Middle frontal gyrus (tissue), 1 donor: ENCODE measurements at regions not wholly inside any gene's neighbourhood (a gene's known extent, or its start where the extent isn't known, plus 50 kb on each side); places are given as distances from the start of the nearest gene placed in this dataset.
"Not testable (repeated sequence)": the region's sequence is repeated elsewhere in the genome, so short reads cannot be mapped to it uniquely, and the experiment has no call there.

Source experiments
- DNase-seq: peaks from one replicate; pipeline ENCODE4 v3.0.0-alpha.2; 2015; ENCODE audit warnings: low spot score; ENCODE audit errors: extremely low spot score

- DNase-seq: no peak
These were observed 694.5 kb upstream of the BCHE start for GRCh38 chr3:166531730-166532129.

DNA sequence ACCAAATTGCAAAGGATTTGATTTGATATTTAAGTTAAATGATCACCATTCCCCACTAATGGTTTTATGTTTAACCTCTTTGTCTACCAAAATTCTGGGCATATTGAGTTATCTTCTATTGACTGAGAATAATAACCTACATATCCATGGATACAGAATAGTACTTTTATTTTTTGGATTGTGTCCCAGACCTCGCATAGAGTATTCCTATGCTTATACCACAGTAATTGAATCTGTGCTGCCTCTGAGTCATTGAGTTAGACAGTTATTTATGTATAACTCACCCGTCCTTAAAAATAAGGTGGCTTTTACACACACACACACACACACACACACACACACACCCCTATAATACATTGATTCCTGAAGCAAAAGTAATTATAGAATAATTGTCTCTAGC, 690.1 kb upstream of the BCHE start:
- no peak for DNase-seq

DNA sequence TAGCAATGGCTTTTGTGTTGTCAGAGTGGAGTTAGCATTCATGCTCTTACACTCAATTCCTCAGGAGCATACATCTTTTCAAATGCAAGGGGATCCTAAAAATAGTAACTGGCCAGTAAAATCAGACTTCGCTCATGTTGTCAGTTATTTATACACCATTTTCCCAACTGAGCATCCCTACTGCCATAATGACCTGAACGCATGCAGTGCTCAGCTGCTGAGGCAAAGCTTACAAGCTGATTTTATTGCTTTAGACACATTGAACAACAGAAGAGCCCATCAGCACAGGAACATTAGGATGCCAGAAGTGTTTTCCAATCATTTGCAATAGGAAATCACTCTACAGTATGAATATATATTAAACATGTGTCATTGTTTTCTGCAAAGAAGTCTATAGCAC, 689.7 kb upstream of the BCHE start:
- no peak for DNase-seq

- DNase-seq: no peak
These were observed 684.8 kb upstream of the BCHE start for GRCh38 chr3:166522017-166522416.

GRCh38 chr3:166519443-166519842, 682.2 kb upstream of the BCHE start:
- DNase-seq: no peak

- DNase-seq: no peak
These were observed 680.8 kb upstream of the BCHE start for GRCh38 chr3:166518040-166518439.

- DNase-seq: no peak
These were observed 673.2 kb upstream of the BCHE start for GRCh38 chr3:166510382-166510781.

GRCh38 chr3:166500420-166500819, 663.2 kb upstream of the BCHE start:
- DNase-seq: not testable (repeated sequence)

DNA sequence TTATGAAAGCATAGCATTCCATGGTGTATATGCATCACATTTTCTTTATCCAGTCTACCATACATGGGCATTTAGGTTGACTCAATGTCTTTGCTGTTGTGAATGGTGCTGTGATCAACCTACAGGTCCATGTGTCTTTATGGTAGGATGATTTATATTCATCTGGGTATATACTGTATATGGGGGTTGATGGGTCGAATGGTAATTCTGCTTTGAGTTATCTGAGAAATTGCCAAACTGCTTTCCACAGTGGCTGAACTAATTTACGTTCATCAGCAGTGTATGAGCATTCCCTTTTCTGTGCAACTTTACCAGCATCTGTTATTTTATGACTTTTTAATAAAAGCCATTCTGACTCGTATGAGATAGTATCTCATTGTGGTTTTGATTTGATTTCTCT, 662.4 kb upstream of the BCHE start:
- DNase-seq: no peak

DNA sequence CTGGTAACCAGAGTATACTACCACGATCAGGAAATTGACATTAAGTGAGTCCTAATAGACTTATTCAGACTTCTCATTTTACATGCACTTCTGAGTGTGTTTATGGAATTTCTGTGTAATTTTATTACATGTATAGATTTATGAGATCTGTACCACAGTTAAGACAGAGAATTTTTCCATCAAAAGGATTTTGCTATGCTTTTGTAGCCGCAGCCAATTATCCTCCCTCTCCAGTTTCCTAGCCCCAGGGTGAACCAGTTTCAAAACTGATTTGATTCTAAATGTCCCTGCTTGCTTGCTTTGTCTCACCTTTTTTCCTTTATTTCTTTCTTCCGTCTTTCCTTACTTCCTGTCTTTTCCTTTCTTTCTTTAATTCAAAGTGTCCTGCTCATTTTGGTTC, 661.2 kb upstream of the BCHE start:
- DNase-seq: no peak

DNA sequence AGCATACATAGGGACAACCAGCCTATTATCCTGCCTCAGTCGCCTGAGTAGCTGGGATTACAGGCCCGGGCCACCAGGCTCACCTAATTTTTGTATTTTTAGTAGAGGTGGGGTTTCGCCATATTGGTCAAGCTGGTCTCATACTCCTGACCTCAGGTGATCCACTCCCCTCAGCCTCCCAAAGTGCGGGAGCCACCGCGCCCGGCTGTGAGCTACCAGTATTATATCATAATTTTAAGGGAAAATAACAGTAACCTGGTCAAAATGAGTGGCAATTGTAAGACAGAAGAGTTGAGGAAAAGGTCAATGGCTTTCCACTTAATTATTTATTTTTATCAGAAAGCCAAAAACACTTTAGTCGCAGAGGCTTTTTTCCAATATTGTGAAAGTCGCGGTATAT, 652.6 kb upstream of the BCHE start:
- no peak for DNase-seq

GRCh38 chr3:166488977-166489672, 651.9 kb upstream of the BCHE start:
- DNase-seq: no peak

DNA sequence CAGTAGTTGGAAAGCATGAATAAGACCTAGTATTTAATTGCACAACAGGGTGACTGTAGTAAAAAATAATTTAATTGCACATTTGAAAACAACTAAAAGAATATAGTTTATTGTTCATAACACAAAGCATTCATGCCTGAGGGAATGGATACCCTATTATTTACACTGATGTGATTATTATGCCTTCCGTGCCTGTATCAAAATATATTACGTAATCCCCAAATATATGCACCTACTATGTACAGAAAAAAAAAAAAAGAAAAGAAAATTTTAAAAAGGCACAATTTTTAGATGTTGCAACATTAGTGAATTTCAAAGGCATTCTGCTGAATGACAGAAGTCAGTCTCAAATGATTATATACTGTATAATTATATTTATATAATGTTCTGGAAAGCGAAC, 647.2 kb upstream of the BCHE start:
- DNase-seq: no peak

DNA sequence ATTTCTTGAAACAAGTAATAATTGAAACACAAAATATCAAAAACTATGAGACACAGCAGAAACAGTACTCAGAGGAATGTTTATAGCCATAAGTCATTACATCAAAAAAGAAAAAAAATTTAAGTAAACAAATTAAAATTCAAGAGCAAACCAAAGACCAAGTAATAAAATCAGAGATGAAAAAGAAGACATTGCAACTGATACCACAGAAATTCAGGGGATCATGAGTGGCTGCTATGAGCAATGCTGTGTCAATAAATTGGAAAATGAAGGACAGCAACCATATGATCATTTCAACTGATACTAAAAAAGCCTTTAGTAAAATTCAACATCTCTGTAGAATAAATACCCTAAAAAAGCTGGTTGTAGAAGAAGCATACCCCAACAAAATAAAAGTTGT, 644.1 kb upstream of the BCHE start:
- no peak for DNase-seq

DNA sequence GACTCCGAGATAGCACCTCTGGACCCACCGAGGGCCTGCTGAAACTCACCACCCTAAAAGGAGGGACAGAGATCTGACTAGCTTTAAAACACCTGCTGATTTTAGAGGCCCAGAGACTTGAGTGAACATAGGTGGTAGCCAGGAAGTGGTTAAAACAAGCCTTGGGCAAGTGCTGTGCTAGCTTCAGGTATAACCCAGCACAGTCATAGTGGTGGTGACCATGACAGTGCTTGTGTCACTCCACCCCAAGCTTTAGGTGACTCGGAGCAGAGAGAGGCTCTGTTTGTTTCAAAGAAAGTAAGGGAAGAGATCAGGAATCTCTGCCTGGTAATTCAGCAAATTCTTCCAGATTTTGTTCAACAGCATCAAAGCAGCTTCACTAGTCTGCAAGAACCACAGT, 641.1 kb upstream of the BCHE start:
- no peak for DNase-seq

DNA sequence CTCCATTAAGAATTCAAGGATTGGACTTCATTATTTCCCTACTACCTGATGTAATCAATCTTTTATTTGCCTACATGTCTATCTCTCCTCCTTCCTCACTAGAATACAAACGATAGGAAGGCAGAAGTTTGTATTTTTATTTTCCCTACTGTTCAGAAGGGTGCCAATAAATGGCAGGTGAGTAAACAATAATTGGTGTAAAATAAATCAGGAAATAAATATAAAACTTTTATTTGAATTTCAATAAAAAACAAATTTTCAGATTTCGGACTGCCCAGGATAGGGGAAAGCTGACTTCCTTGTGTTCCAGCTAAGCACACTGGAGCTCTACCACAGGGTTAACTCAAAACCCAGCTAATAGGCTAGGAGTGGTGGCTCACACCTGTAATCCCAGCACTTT, 636.3 kb upstream of the BCHE start:
- DNase-seq: no peak

GRCh38 chr3:166472015-166472414, 634.8 kb upstream of the BCHE start:
- DNase-seq: no peak

DNA sequence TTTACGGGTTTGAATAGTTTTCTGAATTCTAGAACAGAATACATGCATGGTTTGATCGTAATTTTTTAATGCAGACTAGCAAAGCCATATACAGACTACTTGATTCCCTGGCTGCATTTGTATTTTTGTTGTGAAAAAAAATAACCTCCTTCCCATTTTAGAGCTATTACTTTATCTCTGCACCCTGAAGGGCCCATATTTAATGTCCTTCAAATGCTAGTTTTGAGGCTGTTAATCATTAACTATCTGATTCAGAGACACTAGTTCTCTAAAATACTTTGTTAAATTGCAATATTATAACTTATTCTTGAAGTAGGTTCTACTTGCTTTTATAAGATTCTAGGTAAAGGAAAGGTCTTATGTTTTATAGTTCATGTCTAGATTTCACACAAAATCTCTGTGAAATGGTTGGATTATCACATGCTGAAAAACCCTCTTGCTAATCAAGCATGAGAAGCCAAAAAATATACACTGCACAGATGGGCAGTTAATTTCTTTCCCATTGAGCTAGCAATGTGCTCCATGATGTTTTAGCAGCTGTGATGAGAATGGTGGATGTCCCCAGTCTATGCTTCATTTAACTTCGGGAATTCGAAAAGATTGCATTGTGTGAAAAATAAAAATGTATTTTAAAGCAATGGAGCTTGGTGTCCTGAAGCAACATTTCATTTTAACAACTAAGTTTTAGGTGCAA, 634.0 kb upstream of the BCHE start:
- no peak for DNase-seq

DNA sequence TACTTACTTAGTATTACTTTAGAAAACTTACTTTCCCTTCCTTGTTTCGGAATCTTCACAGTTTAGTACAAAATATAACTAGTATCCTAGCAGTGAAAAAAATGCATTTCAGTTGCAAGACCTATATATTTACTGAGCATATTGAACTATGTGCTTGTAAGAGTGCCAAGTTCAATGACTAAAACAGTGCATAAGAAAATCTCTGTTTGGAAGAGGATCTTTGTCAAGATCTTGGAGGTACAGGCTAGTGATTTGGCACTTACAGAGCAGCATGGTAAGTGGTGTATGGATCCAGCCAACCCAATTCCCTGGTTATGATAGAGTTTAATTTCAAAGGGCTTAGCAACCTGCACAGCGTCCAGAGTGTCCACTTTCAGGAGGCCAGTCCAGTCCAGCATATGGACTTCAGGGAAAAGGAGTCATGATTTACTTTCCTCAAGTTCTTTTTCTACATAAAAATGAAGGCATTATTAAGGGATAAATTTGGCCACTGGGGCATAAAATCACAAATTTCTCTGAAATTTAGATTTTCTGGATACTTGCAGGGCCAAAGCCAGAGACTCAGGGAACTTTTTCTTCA, 625.8 kb upstream of the BCHE start:
- DNase-seq: no peak

DNA sequence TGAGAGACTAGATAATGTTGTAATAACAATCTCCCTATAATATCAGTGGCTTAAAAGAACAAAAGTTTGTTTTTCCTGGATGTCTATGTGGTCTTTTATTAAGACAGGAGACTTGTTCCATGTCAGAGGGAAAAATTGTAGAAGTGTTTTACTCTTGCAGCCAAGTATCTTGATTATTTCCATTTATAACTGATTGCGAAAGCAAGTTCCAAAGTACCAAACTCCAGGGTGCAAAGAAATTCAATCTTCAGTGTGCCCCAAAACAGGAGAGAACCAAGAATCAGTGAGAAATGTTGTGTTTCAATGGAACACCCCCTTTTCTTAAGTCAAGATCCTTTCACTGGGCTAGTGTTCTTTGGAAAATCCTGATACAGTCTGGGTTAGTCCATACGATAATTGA, 624.4 kb upstream of the BCHE start:
- no peak for DNase-seq

DNA sequence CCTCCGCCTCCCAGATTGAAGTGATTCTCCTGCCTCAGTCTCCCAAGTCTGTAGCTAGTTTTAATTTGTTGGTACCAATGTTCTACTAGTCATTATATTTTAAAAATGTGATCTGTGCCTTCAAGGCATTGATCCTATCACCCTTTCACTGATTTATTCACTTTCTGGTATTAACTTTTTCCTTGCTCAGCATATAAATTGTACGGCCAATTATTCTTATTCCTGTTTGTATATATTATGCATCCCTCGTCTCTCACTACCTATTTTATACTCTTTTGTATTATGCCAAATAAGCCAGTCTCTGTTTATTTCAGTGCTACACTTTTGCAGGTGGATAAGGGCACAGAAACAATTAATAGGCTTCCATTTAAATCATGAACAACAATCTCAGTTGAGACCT, 620.2 kb upstream of the BCHE start:
- DNase-seq: no peak

DNA sequence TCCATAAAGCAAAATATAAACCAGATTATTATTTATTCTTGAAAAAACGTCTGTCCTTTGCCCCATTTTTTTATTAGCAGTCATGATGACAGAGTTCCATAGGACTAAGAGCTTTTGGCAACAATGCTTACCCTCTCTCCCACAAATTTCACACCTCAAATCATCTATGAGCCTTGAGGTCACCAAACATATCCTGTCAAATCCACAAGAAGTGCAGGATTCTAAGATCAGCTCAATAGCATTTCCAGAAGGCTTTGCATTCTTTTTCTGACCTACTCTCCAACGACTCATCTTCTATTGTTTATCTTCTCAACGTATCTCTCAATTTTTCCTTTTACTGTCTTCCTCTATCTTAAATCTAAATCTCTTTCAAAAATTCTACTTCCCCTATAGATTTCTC, 619.1 kb upstream of the BCHE start:
- no peak for DNase-seq

DNA sequence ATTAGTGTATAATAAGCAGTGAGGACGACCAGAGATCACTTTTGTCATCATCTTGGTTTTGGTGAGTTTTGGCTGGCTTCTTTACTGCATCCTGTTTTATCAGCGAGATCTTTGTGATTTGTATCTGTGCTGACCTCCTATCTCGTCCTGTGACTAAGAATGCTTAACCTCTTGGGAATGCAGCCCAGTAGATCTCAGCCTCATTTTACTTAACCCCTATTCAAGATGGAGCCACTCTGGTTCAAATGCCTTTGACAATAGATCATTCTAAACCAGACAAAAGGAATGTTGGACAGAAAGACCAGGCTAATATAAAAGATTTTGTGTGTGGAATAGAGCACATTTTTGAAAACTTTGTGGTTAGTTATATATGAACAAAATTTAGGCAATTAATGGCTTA, 618.5 kb upstream of the BCHE start:
- DNase-seq: no peak
